Dendritic cell treated with granulocyte-macrophage colony-stimulating factor and Interleukin-4, amounts not matched to agents 40 ng/mL and 50 ng/mL, for 4 days (primary cell): ENCODE measurements at regions not wholly inside any gene's neighbourhood (a gene's known extent, or its start where the extent isn't known, plus 50 kb on each side); places are given as distances from the start of the nearest gene placed in this dataset.

Experiments used
- H3K27ac Mint-ChIP-seq: one replicate; pipeline ENCODE4 v1.8.0; 2022; ENCODE audit warnings: mild to moderate bottlenecking, mixed read lengths
- H3K27me3 Mint-ChIP-seq: one replicate; pipeline ENCODE4 v1.8.0; 2022; ENCODE audit warnings: mild to moderate bottlenecking, mixed read lengths
- H3K36me3 Mint-ChIP-seq: one replicate; pipeline ENCODE4 v1.8.0; 2022; ENCODE audit warnings: low read depth, mixed read lengths
- H3K4me1 Mint-ChIP-seq: one replicate; pipeline ENCODE4 v1.8.0; 2022; ENCODE audit warnings: low read depth, mixed read lengths
- H3K4me3 Mint-ChIP-seq: one replicate; pipeline ENCODE4 v1.8.0; 2022; ENCODE audit warnings: mild to moderate bottlenecking, moderate library complexity, mixed read lengths
- H3K9me3 Mint-ChIP-seq: one replicate; pipeline ENCODE4 v1.8.0; 2022; ENCODE audit warnings: mixed read lengths
- intact Hi-C: fragments of 100-400 bp; cut with micrococcal nuclease; formaldehyde crosslinking; loops from one replicate; pipeline ENCODE4 v1.15.0; 2022

DNA sequence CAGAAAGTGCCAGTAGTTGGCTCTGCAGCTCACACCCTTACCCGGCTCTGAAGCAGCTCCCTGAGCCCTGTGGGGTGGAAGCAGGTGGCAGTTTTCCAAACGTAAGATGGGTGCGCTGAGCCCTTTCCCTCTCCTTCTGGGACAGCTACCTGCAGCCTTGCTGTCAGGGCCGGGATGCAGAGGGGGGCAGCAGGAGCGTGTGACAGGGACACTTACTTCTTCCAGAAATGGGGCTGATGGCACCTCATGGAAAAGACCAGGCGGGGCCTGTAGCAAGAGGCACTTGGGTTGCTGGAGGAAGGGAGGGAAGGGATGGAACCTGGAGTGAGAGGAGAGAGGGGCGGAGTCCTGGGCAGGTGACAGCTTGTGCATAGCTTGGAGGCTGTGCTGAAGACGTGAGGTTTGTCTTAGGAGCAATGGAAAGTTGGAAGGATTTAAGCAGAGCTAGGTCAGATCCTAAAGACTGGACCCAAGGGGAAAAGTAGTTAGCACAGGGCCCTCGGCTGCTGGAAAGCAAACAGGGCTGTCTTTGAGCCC, 216.8 kb upstream of the RPL38 start:
- H3K36me3 Mint-ChIP-seq, result no peaks in the 10 kb centered on the region
- H3K9me3 Mint-ChIP-seq, result no peaks in the 10 kb centered on the region
- intact Hi-C loops, result no loop called here
- H3K4me1 Mint-ChIP-seq, result peaks cover 35% of the 10 kb centered on the region
- peaks cover 8% of the 10 kb centered on the region for H3K27me3 Mint-ChIP-seq
- no peak overlapping the region for H3K4me3 Mint-ChIP-seq
- no peak overlapping the region for H3K27ac Mint-ChIP-seq

DNA sequence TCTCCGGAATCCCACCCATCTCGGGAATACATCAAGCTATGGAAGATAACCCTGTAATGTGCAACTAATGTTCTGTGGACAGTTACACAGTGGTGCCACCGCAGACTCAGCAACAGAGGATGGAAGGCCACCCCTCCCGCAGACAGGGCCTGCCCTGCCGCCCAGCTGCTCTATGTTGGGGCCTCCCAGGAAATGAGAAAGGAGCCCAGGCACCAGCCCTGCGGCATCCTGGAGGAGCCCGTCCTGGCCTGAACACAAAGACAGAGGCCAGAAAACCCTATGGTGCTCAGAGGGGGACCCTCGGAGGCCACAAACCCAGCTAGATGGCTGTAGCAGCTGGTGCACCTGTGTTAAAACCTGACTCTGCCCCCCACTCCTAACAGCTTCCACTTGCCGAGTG, 216.1 kb upstream of the RPL38 start:
- Mint-ChIP-seq H3K9me3 (no peaks in the 10 kb centered on the region), H3K36me3 (no peaks in the 10 kb centered on the region), H3K27ac (no peak overlapping the region), H3K4me3 (no peak overlapping the region), H3K27me3 (peaks cover 6% of the 10 kb centered on the region), H3K4me1 (peaks cover 28% of the 10 kb centered on the region)
- intact Hi-C loops, result no loop called here

DNA sequence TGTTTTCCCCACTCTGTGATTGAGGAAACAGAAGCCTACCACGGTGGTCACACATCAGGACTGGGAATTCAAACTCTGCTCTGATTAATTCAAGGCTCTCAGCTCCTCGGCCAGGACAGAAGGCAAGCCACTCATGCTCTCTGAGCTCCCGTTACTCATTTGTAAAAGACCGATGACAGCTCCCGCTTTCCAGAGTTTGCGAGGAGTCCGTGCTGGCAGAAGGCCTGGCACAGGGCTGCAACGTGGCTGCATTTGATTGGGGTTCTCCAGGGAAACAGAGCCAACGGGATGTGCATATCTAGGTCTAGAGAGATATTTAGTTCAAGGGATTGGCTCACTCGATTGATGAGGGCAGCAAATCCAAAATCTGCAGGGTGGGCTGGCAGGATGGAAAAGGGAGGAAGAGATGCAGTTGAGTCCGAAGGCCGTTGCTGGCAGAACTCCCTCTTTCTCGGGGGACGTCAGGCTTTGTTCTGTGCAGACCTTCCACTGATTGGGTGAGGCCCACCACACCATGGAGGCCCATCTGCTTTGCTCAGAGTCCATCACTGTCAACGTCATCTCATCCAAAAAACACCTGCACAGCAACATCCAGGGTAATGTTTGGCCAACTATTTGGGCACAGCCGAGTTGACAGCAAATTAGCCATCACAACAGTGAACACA, 215.5 kb upstream of the RPL38 start:
- intact Hi-C loops, result no loop called here
- Mint-ChIP-seq H3K27me3 (peaks cover 2% of the 10 kb centered on the region), H3K4me1 (peaks cover 22% of the 10 kb centered on the region), H3K4me3 (no peak overlapping the region), H3K9me3 (no peaks in the 10 kb centered on the region), H3K36me3 (no peaks in the 10 kb centered on the region), H3K27ac (no peak overlapping the region)

DNA sequence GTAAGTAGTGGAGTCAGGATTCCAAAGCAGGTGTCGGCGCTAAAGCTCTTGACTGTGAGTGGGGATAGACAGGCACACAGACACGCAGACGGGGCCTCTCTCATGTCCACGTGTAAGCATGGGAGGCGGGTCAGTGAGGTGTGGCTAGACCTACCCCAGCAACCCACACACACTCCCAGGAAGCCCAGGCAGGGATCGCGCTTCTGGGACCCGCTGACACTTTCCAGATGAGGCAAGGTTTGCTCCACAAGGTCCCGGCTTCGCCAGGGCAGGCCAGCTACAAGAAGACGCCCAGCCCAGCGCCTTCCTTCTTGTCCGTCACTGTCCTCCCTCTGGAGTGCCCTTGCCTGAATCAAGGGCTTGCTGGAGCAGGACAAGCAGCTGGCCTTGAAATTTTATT, 213.8 kb upstream of the RPL38 start:
- no peaks in the 10 kb centered on the region for H3K27me3 Mint-ChIP-seq
- H3K4me3 Mint-ChIP-seq, result no peak overlapping the region
- intact Hi-C loops, result no loop called here
- peaks cover 7% of the 10 kb centered on the region for H3K4me1 Mint-ChIP-seq
- no peaks in the 10 kb centered on the region for H3K36me3 Mint-ChIP-seq
- no peak overlapping the region for H3K27ac Mint-ChIP-seq
- H3K9me3 Mint-ChIP-seq, result no peaks in the 10 kb centered on the region

DNA sequence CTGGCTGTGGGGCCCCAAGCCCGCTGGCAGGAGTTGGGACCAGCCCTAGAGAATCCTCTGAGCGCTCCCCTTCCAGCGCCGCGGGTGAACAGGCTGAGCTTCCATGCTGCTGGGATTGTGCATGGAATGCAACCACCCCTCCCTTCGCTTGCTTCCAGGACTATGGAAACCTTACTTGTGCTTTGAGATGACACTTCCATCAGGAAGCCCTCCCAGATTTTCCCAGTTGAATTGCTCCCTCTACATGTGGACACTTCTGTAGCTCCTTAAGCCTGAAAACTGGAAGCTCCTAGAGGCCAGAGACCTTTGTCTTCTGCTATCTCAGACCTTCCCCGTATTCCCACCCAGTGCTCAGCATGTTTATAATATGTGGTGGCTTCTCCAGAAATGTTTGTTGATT, 213.2 kb upstream of the RPL38 start:
- peaks cover under 1% of the 10 kb centered on the region for H3K27me3 Mint-ChIP-seq
- H3K9me3 Mint-ChIP-seq, result no peaks in the 10 kb centered on the region
- H3K36me3 Mint-ChIP-seq, result no peaks in the 10 kb centered on the region
- H3K4me3 Mint-ChIP-seq, result no peak overlapping the region
- intact Hi-C loops, result no loop called here
- H3K4me1 Mint-ChIP-seq, result peaks cover 1% of the 10 kb centered on the region
- no peak overlapping the region for H3K27ac Mint-ChIP-seq

DNA sequence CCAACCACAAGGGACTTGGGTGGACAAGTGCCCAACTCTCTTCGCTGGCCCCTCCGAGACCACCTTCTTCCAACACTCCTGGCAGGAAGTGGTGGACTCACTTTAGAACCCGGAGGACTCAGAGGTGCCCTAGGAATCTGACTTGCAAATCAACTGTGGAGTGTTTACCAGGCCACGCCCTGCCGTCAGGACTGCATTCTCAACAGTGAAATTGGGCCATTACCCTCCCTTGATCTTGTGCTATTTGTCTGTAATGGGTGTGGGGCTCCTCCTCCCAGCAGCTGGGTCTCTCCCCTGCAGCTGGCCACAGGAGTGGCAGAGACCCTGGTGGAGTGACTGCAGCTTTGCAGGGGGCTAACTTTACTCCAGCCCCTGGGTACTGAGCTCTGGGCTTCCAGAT, 212.2 kb upstream of the RPL38 start:
- no peak overlapping the region for H3K4me3 Mint-ChIP-seq
- no peak overlapping the region for H3K27ac Mint-ChIP-seq
- H3K9me3 Mint-ChIP-seq, result no peaks in the 10 kb centered on the region
- peaks cover 2% of the 10 kb centered on the region for H3K27me3 Mint-ChIP-seq
- H3K36me3 Mint-ChIP-seq, result no peaks in the 10 kb centered on the region
- H3K4me1 Mint-ChIP-seq, result no peaks in the 10 kb centered on the region
- intact Hi-C loops, result no loop called here

DNA sequence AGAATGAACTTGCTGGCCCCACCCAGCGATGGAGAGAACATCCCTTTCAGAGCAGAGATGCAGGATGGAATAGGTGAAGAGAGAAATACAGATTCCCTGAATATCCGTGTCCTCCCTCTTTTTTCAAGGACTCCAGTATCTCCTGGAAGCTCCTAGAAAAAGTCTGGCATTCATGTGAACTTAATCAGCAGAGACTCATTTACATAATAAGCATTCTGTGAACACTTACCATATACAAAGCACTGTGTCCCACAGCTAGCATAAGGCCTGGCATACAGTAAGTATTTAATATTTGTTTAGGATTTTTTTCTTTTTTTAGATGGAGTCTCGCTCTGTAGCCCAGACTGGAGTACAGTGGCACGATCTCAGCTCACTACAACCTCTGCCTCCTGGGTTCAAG, 208.5 kb upstream of the RPL38 start:
- peaks cover 15% of the 10 kb centered on the region for H3K27me3 Mint-ChIP-seq
- no peaks in the 10 kb centered on the region for H3K36me3 Mint-ChIP-seq
- H3K4me3 Mint-ChIP-seq, result no peak overlapping the region
- no peaks in the 10 kb centered on the region for H3K4me1 Mint-ChIP-seq
- intact Hi-C loops, result no loop called here
- no peaks in the 10 kb centered on the region for H3K9me3 Mint-ChIP-seq
- no peak overlapping the region for H3K27ac Mint-ChIP-seq

DNA sequence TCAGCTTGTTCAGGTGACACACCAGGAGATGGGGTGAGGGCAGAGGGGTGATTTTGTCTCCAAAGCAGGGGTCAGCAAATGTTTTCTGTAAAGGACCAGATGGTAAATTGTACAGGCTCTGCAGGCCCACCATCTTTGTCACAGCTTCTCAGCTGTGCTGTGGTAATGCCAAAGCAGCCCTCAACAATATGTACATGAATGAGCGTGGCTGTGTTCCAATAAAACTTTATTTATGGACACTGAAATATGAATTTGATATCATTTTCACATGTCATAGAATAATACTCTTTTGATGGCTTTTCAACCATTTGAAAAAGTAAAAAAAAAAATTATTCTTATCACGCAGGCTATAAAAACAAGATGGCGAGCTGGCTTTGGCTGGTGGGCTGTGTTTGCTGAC, 206.4 kb upstream of the RPL38 start:
- Mint-ChIP-seq H3K9me3 (no peaks in the 10 kb centered on the region), H3K4me3 (no peak overlapping the region), H3K27ac (no peak overlapping the region), H3K4me1 (no peaks in the 10 kb centered on the region), H3K36me3 (no peaks in the 10 kb centered on the region), H3K27me3 (peaks cover 15% of the 10 kb centered on the region)
- intact Hi-C loops, result no loop called here

DNA sequence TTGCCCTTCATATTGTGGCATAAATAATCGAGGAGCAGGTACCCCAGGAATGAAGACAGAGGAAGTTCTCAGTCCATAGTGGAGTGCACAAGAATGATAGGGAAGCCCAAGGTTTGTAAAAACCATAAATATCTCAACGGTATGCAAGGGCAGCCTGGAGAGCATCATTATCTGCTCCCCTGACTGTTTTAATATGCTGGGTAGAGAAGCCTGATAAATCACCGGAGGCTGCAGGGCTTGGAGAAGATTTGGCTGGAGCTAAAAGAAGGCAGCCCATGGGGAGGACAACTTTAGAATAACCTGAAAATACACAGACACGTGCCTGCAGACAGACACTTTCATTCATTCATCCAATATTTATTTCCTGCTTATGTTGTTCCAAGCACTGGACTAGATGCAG, 205.2 kb upstream of the RPL38 start:
- no peak overlapping the region for H3K4me3 Mint-ChIP-seq
- H3K36me3 Mint-ChIP-seq, result no peaks in the 10 kb centered on the region
- no peak overlapping the region for H3K27ac Mint-ChIP-seq
- H3K27me3 Mint-ChIP-seq, result peaks cover 15% of the 10 kb centered on the region
- H3K9me3 Mint-ChIP-seq, result no peaks in the 10 kb centered on the region
- no peaks in the 10 kb centered on the region for H3K4me1 Mint-ChIP-seq
- intact Hi-C loops, result no loop called here

DNA sequence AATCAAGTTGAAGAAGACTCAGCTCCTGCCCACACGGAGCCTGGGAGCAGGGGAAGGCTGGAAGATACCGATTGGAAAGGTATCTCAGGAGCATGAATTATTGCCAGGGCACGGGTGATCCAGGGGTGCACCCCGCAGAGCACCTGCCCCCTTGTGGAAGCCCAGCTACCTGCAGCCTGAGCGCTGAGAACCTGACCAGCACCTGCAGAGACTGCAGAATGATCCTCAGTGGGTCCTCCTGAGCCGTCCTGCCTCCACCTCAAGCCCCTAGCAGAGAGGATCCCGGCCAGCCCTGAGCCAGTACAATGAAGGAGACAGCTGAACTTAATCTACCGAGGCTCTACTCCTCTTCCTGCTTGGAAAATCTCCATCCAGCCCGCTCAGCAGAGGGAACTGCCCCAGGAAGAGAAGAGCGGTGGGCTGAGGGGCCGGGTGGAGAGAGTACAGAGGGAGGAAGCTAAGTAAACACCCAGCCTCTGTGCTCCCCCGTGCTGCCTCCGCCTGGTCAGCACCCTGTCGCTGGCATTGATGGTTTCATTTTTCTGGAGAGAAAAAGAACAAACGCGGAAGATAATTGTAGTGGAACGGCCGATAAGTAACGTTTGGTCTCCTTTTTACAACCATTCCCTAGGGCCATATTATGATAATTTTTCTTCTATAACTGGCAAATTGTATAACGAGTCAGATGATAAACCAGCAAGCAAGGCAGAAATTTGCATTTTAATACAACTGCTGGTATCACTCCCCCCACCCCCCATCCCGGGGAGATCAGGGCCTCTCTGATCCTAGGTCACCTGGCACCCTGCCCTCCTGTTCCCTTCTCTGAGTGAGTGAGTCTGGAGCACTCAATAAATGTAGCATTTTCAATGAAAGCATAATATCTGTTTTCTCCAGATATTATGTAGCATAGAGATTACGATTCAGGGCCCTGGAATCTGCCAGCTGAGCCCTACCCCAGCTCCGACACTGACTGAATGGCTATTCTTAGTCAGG, 204.5 kb upstream of the RPL38 start:
- Mint-ChIP-seq H3K4me3 (no peak overlapping the region), H3K27ac (no peak overlapping the region), H3K27me3 (peaks cover 15% of the 10 kb centered on the region), H3K4me1 (no peaks in the 10 kb centered on the region), H3K36me3 (no peaks in the 10 kb centered on the region), H3K9me3 (no peaks in the 10 kb centered on the region)
- intact Hi-C loops, result no loop called here

DNA sequence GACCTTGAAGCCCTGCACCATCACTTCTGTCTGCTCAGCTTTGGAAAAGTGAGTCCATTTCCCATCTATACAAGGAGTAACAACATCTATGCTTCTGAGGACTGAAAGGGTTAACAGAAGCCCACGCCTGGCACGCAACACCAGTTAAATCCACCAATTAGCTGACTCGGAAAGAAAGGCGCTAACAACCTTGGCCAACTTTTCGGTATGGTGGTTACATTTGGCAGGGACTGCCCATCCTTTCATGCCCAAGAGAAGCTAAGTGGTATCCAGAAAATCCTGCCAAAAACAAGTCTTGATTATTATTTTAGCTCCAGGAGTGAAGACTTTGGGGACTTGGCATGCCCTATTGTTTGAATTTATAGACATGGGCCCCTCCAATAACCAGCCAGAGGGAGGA, 202.3 kb upstream of the RPL38 start:
- Mint-ChIP-seq H3K27me3 (peaks cover 20% of the 10 kb centered on the region), H3K36me3 (no peaks in the 10 kb centered on the region), H3K27ac (no peak overlapping the region), H3K4me3 (no peak overlapping the region), H3K4me1 (no peaks in the 10 kb centered on the region), H3K9me3 (no peaks in the 10 kb centered on the region)
- intact Hi-C loops, result no loop called here

DNA sequence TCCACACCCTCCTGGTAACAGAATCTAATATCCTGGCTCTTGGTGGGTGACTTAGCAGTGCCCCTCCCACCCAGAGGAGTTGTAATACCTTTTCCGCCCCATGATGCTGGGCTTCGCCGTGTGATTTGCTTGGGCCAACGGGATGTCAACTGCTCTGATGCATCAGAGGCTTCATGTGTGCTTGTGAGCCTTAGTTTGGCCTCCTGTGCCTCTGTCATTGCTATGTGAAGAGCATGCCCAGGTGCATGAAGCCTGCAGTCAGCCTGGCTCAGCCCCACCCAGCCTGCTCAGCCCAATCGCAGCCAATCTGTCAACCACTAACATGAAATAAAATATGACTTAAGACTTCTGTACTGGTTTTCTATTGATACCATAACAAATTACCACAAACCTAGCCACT, 201.2 kb upstream of the RPL38 start:
- no peak overlapping the region for H3K27ac Mint-ChIP-seq
- peaks cover 20% of the 10 kb centered on the region for H3K27me3 Mint-ChIP-seq
- H3K4me3 Mint-ChIP-seq, result no peak overlapping the region
- no peaks in the 10 kb centered on the region for H3K36me3 Mint-ChIP-seq
- intact Hi-C loops, result no loop called here
- H3K9me3 Mint-ChIP-seq, result no peaks in the 10 kb centered on the region
- no peaks in the 10 kb centered on the region for H3K4me1 Mint-ChIP-seq

DNA sequence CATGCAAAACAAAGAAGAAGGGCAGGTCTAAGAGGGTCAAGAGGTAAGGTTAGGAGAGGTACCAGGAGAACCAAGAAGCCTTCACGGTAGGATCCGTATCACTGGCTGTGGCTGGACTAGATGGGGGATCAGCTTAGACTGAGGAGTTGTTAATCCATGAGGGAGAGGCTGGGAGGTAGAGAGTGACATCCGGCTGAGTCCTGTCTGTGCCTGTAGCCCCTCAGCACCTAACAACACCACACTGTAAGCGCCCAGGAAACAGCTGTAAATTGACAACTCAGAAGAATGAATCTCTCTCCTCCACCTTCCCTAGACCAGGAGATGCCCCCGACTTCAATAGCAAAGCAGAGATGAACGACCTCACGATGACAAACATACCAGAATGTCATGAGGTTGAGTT, 199.4 kb upstream of the RPL38 start:
- Mint-ChIP-seq H3K9me3 (no peaks in the 10 kb centered on the region), H3K36me3 (no peaks in the 10 kb centered on the region), H3K4me1 (peaks cover 5% of the 10 kb centered on the region), H3K27me3 (peaks cover 12% of the 10 kb centered on the region), H3K4me3 (no peak overlapping the region), H3K27ac (no peak overlapping the region)
- intact Hi-C loops, result no loop called here

DNA sequence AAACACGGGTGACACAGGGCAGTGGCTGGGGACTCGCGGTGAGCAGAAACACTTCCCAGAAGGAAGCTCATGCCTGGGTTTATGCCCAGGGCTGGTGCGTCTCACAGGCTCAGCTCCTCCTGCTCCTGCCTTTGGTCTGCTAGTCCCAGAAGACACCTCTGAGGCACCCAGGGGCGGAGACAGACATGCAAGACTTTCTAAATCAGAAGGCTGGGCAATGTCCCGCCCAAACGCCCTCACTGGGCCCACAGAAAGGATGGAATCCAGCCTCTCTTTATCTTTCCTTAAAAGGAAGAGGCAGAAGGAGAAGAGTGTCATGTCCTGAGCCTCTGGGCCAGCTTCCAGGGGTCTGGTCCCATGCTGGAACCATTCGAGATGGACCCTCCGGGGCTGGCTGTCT, 197.7 kb upstream of the RPL38 start:
- Mint-ChIP-seq H3K4me3 (no peak overlapping the region), H3K9me3 (no peaks in the 10 kb centered on the region), H3K36me3 (no peaks in the 10 kb centered on the region), H3K27me3 (peaks cover 15% of the 10 kb centered on the region), H3K4me1 (peaks cover 5% of the 10 kb centered on the region), H3K27ac (no peak overlapping the region)
- intact Hi-C loops, result no loop called here
